ENCODE measurements at regions not wholly inside any gene's neighbourhood (a gene's known extent, or its start where the extent isn't known, plus 50 kb on each side); places are given as distances from the start of the nearest gene placed in this dataset.

- H3K36me3 Mint-ChIP-seq (ENCODE audit: low read depth, unreplicated experiment) = no peaks in the 10 kb centered on the region
- DNase-seq (ENCODE audit: low spot score) = no peak
- no peak overlapping the region for H3K4me3 Mint-ChIP-seq (ENCODE audit: unreplicated experiment)
- TF ChIP-seq CTCF (IDR thresholded peaks at IDR 0.05; ENCODE audit: unreplicated experiment) = no peak
- no peaks in the 10 kb centered on the region for H3K27me3 Mint-ChIP-seq (ENCODE audit: unreplicated experiment)
- H3K9me3 Mint-ChIP-seq (ENCODE audit: unreplicated experiment) = no peaks in the 10 kb centered on the region
- H3K4me1 Mint-ChIP-seq (ENCODE audit: unreplicated experiment) = no peaks in the 10 kb centered on the region
- H3K27ac Mint-ChIP-seq (ENCODE audit: unreplicated experiment) = no peak overlapping the region
These were observed 253.1 kb upstream of the IPO5 start for GRCh38 chr13:97700306-97700848.

- no peaks in the 10 kb centered on the region for H3K9me3 Mint-ChIP-seq (ENCODE audit: unreplicated experiment)
- peaks cover 1% of the 10 kb centered on the region for H3K27me3 Mint-ChIP-seq (ENCODE audit: unreplicated experiment)
- no peak for TF ChIP-seq CTCF (IDR thresholded peaks at IDR 0.05; ENCODE audit: unreplicated experiment)
- no peaks in the 10 kb centered on the region for H3K36me3 Mint-ChIP-seq (ENCODE audit: low read depth, unreplicated experiment)
- no peak overlapping the region for H3K27ac Mint-ChIP-seq (ENCODE audit: unreplicated experiment)
- H3K4me3 Mint-ChIP-seq (ENCODE audit: unreplicated experiment) = no peak overlapping the region
- DNase-seq (ENCODE audit: low spot score) = no peak
- no peaks in the 10 kb centered on the region for H3K4me1 Mint-ChIP-seq (ENCODE audit: unreplicated experiment)
These were observed 250.9 kb upstream of the IPO5 start for GRCh38 chr13:97702614-97703013.

GRCh38 chr13:97710797-97711196 is 242.7 kb upstream of the IPO5 start:
- Mint-ChIP-seq H3K4me3 (ENCODE audit: unreplicated experiment) (no peak overlapping the region), H3K27ac (ENCODE audit: unreplicated experiment) (no peak overlapping the region), H3K36me3 (ENCODE audit: low read depth, unreplicated experiment) (no peaks in the 10 kb centered on the region), H3K9me3 (ENCODE audit: unreplicated experiment) (no peaks in the 10 kb centered on the region), H3K4me1 (ENCODE audit: unreplicated experiment) (no peaks in the 10 kb centered on the region), H3K27me3 (ENCODE audit: unreplicated experiment) (peaks cover 1% of the 10 kb centered on the region)
- no peak for DNase-seq (ENCODE audit: low spot score)
- TF ChIP-seq CTCF (IDR thresholded peaks at IDR 0.05; ENCODE audit: unreplicated experiment) = no peak

- Mint-ChIP-seq H3K4me3 (ENCODE audit: unreplicated experiment) (no peak overlapping the region), H3K36me3 (ENCODE audit: low read depth, unreplicated experiment) (no peaks in the 10 kb centered on the region), H3K27me3 (ENCODE audit: unreplicated experiment) (no peaks in the 10 kb centered on the region), H3K4me1 (ENCODE audit: unreplicated experiment) (no peaks in the 10 kb centered on the region), H3K9me3 (ENCODE audit: unreplicated experiment) (no peaks in the 10 kb centered on the region), H3K27ac (ENCODE audit: unreplicated experiment) (no peak overlapping the region)
- DNase-seq (ENCODE audit: low spot score) = no peak
- no peak for TF ChIP-seq CTCF (IDR thresholded peaks at IDR 0.05; ENCODE audit: unreplicated experiment)
These were observed 240.7 kb upstream of the IPO5 start for GRCh38 chr13:97712770-97713169.

- H3K27ac Mint-ChIP-seq (ENCODE audit: unreplicated experiment) = no peak overlapping the region
- no peaks in the 10 kb centered on the region for H3K9me3 Mint-ChIP-seq (ENCODE audit: unreplicated experiment)
- no peaks in the 10 kb centered on the region for H3K27me3 Mint-ChIP-seq (ENCODE audit: unreplicated experiment)
- H3K36me3 Mint-ChIP-seq (ENCODE audit: low read depth, unreplicated experiment) = no peaks in the 10 kb centered on the region
- TF ChIP-seq CTCF (IDR thresholded peaks at IDR 0.05; ENCODE audit: unreplicated experiment) = no peak
- no peak overlapping the region for H3K4me3 Mint-ChIP-seq (ENCODE audit: unreplicated experiment)
- DNase-seq (ENCODE audit: low spot score) = no peak
- H3K4me1 Mint-ChIP-seq (ENCODE audit: unreplicated experiment) = no peaks in the 10 kb centered on the region
These were observed 237.7 kb upstream of the IPO5 start for GRCh38 chr13:97715763-97716162.

Measured in endothelial cell (in vitro differentiated cells).